Endothelial cell of umbilical vein (primary cell): ENCODE measurements at regions not wholly inside any gene's neighbourhood (a gene's known extent, or its start where the extent isn't known, plus 50 kb on each side); places are given as distances from the start of the nearest gene placed in this dataset.

Experiments used
- BruUV-seq: library from RNA; stranded (reverse); fragments of 400-500 nt; replicated peaks from 2 replicates; lab custom pipeline; 2021; lab: Mats Ljungman, UMichigan
- CTCF ChIA-PET: fragments of 300-600, 350-600 bp; sonication (Branson Sonifier 250); formaldehyde crosslinking; loops from one replicate; lab custom pipeline; 2021; ENCODE audit warnings: antibody characterized with exemption, inconsistent platforms; lab: Charles Lee
- POLR2A ChIA-PET: fragments of 300-600, 350-600 bp; sonication (Branson Sonifier 250); formaldehyde crosslinking; loops from one replicate; lab custom pipeline; 2021; ENCODE audit warnings: antibody characterized with exemption, inconsistent platforms; lab: Charles Lee
- DNase-seq: peaks from one replicate; pipeline ENCODE4 v3.0.0-alpha.2; 2011; ENCODE audit warnings: low read depth, low spot score
- FAIRE-seq: peaks from 2 replicates; lab custom pipeline; 2011; peaks lifted over from hg19 to GRCh38; lab: Jason Lieb, UNC
- H2AFZ ChIP-seq: 2 replicates; pipeline ENCODE4 v1.6.0; 2012; ENCODE audit warnings: low read depth, low read length, control low read depth, inconsistent platforms
- H3K27ac ChIP-seq: 2 replicates; pipeline ENCODE4 v1.5.1; 2011; ENCODE audit warnings: low read depth, mild to moderate bottlenecking, control low read depth, low read length, moderate library complexity; ENCODE audit not compliant: insufficient read depth
- H3K27me3 ChIP-seq, 2 experiments: 2 replicates each; pipeline versions ENCODE4 v1.6.0 to v1.6.1; 2011; ENCODE audit warnings: low read length in 2 of 2, mixed read lengths in 1 of 2; ENCODE audit not compliant: control insufficient read depth in 2 of 2, insufficient read depth in 2 of 2
- H3K36me3 ChIP-seq, 2 experiments: 2 replicates in 1 of 2; 3 replicates in 1 of 2; pipeline ENCODE4 v1.5.1; 2011; ENCODE audit warnings: low read length in 2 of 2, mild to moderate bottlenecking in 1 of 2, moderate library complexity in 1 of 2; ENCODE audit not compliant: control insufficient read depth in 2 of 2, insufficient read depth in 2 of 2; ENCODE audit errors: extremely low read depth in 1 of 2
- H3K4me1 ChIP-seq: 3 replicates; pipeline ENCODE4 v1.5.1; 2011; ENCODE audit warnings: mild to moderate bottlenecking, low read length; ENCODE audit not compliant: control insufficient read depth, insufficient read depth; ENCODE audit errors: extremely low read depth
- H3K4me2 ChIP-seq: 2 replicates; pipeline ENCODE4 v1.6.1; 2011; ENCODE audit warnings: low read length, control low read depth, mixed read lengths; ENCODE audit not compliant: insufficient read depth
- H3K4me3 ChIP-seq, 3 experiments: fragments of 200-600 bp in 1 of 3; sonication (generic), shearing (Covaris generic) in 1 of 3; replicated peaks in 1 of 3; 2 replicates each; pipeline ENCODE4 v1.5.1; 2011 to 2016; ENCODE audit warnings: control low read depth in 3 of 3, low read length in 3 of 3, mild to moderate bottlenecking in 2 of 3, inconsistent platforms in 1 of 3, low read depth in 1 of 3, moderate library complexity in 1 of 3; ENCODE audit not compliant: insufficient read depth in 1 of 3
- H3K79me2 ChIP-seq: 2 replicates; pipeline ENCODE4 v1.6.0; 2012; ENCODE audit warnings: low read length, inconsistent platforms; ENCODE audit not compliant: control insufficient read depth, insufficient read depth
- H3K9ac ChIP-seq: replicated peaks from 2 replicates; pipeline ENCODE3; 2011; ENCODE audit warnings: low read length, control low read depth; ENCODE audit not compliant: insufficient read depth; ENCODE audit errors: extremely low read depth
- H3K9me1 ChIP-seq: replicated peaks from 3 replicates; pipeline ENCODE4 v1.6.0; 2011; ENCODE audit warnings: mild to moderate bottlenecking, low read length; ENCODE audit not compliant: control insufficient read depth, insufficient read depth; ENCODE audit errors: extremely low read depth
- H3K9me3 ChIP-seq: replicated peaks from 2 replicates; pipeline ENCODE4 v1.5.1; 2012; ENCODE audit warnings: low read length, inconsistent platforms; ENCODE audit not compliant: control insufficient read depth, insufficient read depth
- H4K20me1 ChIP-seq: replicated peaks from 2 replicates; pipeline ENCODE3; 2011; ENCODE audit warnings: mild to moderate bottlenecking, low read length; ENCODE audit not compliant: control insufficient read depth, insufficient read depth; ENCODE audit errors: extremely low read depth
- CTCF ChIP-seq, 2 donors: IDR thresholded peaks; 1 replicate in 1 of 2; 2 replicates in 1 of 2; pipeline ENCODE4 v1.5.1; 2011; ENCODE audit warnings: low read length in 2 of 2, mild to moderate bottlenecking in 2 of 2, moderate library complexity in 2 of 2, control low read depth in 1 of 2, inconsistent platforms in 1 of 2, low read depth in 1 of 2; ENCODE audit not compliant: insufficient read depth in 1 of 2; ENCODE audit errors: extremely low read depth in 1 of 2
- EZH2 ChIP-seq: IDR thresholded peaks from 2 replicates; pipeline ENCODE4 v1.6.1; 2012; ENCODE audit warnings: borderline replicate concordance, low read depth, mild to moderate bottlenecking, moderate library complexity, low read length, inconsistent platforms; ENCODE audit not compliant: severe bottlenecking
- FOS ChIP-seq: IDR thresholded peaks from 2 replicates; pipeline ENCODE4 v1.6.1; 2011; ENCODE audit warnings: mild to moderate bottlenecking, low read length, moderate library complexity, borderline replicate concordance; ENCODE audit not compliant: insufficient read depth
- GATA2 ChIP-seq: IDR thresholded peaks from 2 replicates; pipeline ENCODE4 v1.7.0; 2011; ENCODE audit warnings: low read depth, mild to moderate bottlenecking, moderate library complexity, mixed read lengths, low read length; ENCODE audit not compliant: insufficient read length, insufficient read depth
- JUN ChIP-seq: IDR thresholded peaks from 2 replicates; pipeline ENCODE4 v1.6.1; 2011; ENCODE audit warnings: borderline replicate concordance, low read depth; ENCODE audit not compliant: insufficient read length, insufficient read depth
- MAX ChIP-seq: IDR thresholded peaks from 2 replicates; pipeline ENCODE4 v1.6.1; 2011; ENCODE audit not compliant: insufficient read depth, insufficient read length
- MYC ChIP-seq: IDR thresholded peaks from one replicate; pipeline ENCODE4 v1.6.1; 2011; ENCODE audit warnings: mild to moderate bottlenecking, low read depth, low read length
- POLR2A ChIP-seq: IDR thresholded peaks from 2 replicates; pipeline ENCODE4 v1.6.1; 2012; ENCODE audit warnings: low read depth, mild to moderate bottlenecking, control low read depth, low read length
- POLR2AphosphoS5 ChIP-seq: IDR thresholded peaks from 2 replicates; pipeline ENCODE4 v1.6.1; 2012; ENCODE audit warnings: low read depth, mild to moderate bottlenecking, control low read depth, low read length, moderate library complexity; ENCODE audit not compliant: insufficient read depth
- dilution Hi-C: fragments of 300-500 bp; cut with MboI; formaldehyde crosslinking; loops from one replicate; pipeline ENCODE4 v1.15.0; 2019; ENCODE audit warnings: low sequenced_read_pairs; ENCODE audit not compliant: extremely low pct_ligation_motif_present
- intact Hi-C: fragments of 100-400 bp; cut with micrococcal nuclease; formaldehyde crosslinking; loops from one replicate; pipeline ENCODE4 v1.10.0; 2022

DNA sequence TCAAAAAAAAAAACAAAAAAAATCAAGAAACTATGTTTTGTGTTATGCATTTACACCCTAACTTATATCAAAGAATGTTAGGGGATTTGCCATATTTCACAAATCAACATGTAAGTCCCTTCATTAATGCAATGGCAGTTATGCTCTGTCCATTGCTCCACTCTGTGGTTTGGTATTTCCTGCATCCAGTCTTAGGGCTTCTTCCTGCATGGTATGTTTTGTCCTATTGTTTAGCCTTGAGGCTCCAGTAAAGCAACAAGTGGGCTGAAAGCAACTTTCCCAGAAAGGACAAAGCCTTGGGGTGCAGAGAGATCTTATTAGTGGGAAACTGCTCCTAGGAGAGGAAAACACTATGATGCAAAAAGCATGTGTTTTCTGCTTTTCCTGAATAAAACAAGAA is 474.1 kb downstream of the IRS1 start:
- CTCF ChIA-PET = no interaction called here

More for the DNA sequence above, 474.1 kb downstream of the IRS1 start:
- no peaks in the 10 kb centered on the region for H3K36me3 ChIP-seq
- no peaks in the 10 kb centered on the region for H3K9me1 ChIP-seq
- TF ChIP-seq CTCF (IDR thresholded peaks at IDR 0.05; ENCODE audit: extremely low read depth in 1 of 2, insufficient read depth in 1 of 2, low read depth in 1 of 2, low read length in 2 of 2) (no peak), FOS (no peak), MAX (no peak), EZH2 (no peak), GATA2 (no peak), MYC (no peak), POLR2AphosphoS5 (no peak), JUN (no peak), POLR2A (no peak)
- no peaks in the 10 kb centered on the region for H3K9me3 ChIP-seq
- H3K4me3 ChIP-seq = no peak overlapping the region
- intact Hi-C loops (no loop called here), dilution Hi-C loops (no loop called here)
- DNase-seq (no peak), FAIRE-seq (no peak)
- no peaks in the 10 kb centered on the region for H3K4me1 ChIP-seq
- no peak overlapping the region for H3K9ac ChIP-seq
- BruUV-seq = no TSS peak
- H3K27ac ChIP-seq = no peak overlapping the region
- no peak overlapping the region for H2AFZ ChIP-seq
- H4K20me1 ChIP-seq = no peaks in the 10 kb centered on the region
- no peaks in the 10 kb centered on the region for H3K79me2 ChIP-seq
- H3K4me2 ChIP-seq = no peak overlapping the region
- POLR2A ChIA-PET = interaction anchor here (0.7 kb wide), 1 partner anchor 258 kb away, joined by 4 read pairs; no protein-coding TSS in a partner anchor
- no peaks in the 10 kb centered on the region for H3K27me3 ChIP-seq
